Panc1 (cell line): ENCODE measurements at regions not wholly inside any gene's neighbourhood (a gene's known extent, or its start where the extent isn't known, plus 50 kb on each side); places are given as distances from the start of the nearest gene placed in this dataset.

ENCODE experiments used
- ATAC-seq: fragments of 200-7000 bp; cut with Tn5 transposase; 2 replicates; pipeline ENCODE4 v1.9.1; 2020; ENCODE audit warnings: mild to moderate bottlenecking, moderate library complexity
- BruUV-seq: library from RNA; stranded (reverse); fragments of 400-500 nt; replicated peaks from 2 replicates; lab custom pipeline; 2021; lab: Mats Ljungman, UMichigan
- CTCF ChIA-PET: fragments of 300-600 bp; sonication (Branson Sonifier 250); formaldehyde crosslinking; loops from one replicate; lab custom pipeline; 2022; ENCODE audit warnings: antibody characterized with exemption; lab: Charles Lee
- POLR2A ChIA-PET: fragments of 300-600 bp; sonication (Branson Sonifier 250); formaldehyde crosslinking; loops from one replicate; lab custom pipeline; 2022; ENCODE audit warnings: antibody characterized with exemption; lab: Charles Lee
- DNase-seq: peaks from one replicate; pipeline ENCODE4 v3.0.0-alpha.2; 2010; ENCODE audit warnings: low read depth, low spot score
- H3K27ac ChIP-seq: 2 replicates; pipeline ENCODE4 v1.5.1; 2011; ENCODE audit warnings: mild to moderate bottlenecking, low read length, inconsistent platforms
- H3K27me3 ChIP-seq: fragments of 200-500 bp; sonication (Bioruptor generic); 2 replicates; pipeline ENCODE4 v1.6.0; 2014; ENCODE audit warnings: low read length, inconsistent platforms; ENCODE audit not compliant: control insufficient read depth, insufficient read depth
- H3K36me3 ChIP-seq: fragments of 200-500 bp; sonication (Bioruptor generic); 2 replicates; pipeline ENCODE4 v1.5.1; 2014; ENCODE audit warnings: inconsistent platforms, mild to moderate bottlenecking, low read length, moderate library complexity; ENCODE audit not compliant: control insufficient read depth, insufficient read depth
- H3K4me1 ChIP-seq: 2 replicates; pipeline ENCODE4 v1.5.1; 2011; ENCODE audit warnings: inconsistent platforms, mild to moderate bottlenecking, low read length, moderate library complexity; ENCODE audit not compliant: control insufficient read depth, insufficient read depth
- H3K4me3 ChIP-seq, 2 experiments: 2 replicates each; pipeline ENCODE4 v1.5.1; 2011 to 2012; ENCODE audit warnings: low read depth in 2 of 2, low read length in 2 of 2, mild to moderate bottlenecking in 2 of 2, inconsistent platforms in 1 of 2, moderate library complexity in 1 of 2
- H3K9me3 ChIP-seq: fragments of 200-500 bp; sonication (Bioruptor generic); 2 replicates; pipeline ENCODE4 v1.5.1; 2014; ENCODE audit warnings: low read depth, mild to moderate bottlenecking, inconsistent platforms, low read length, moderate library complexity; ENCODE audit not compliant: control insufficient read depth, insufficient read depth
- CTCF ChIP-seq: fragments of 450-650 bp; IDR thresholded peaks from 2 replicates; pipeline ENCODE4 v1.5.1; 2017; ENCODE audit warnings: mild to moderate bottlenecking
- POLR2AphosphoS5 ChIP-seq: IDR thresholded peaks from 2 replicates; pipeline ENCODE4 v1.6.1; 2012; ENCODE audit warnings: mild to moderate bottlenecking, low read depth, low read length, moderate library complexity
- REST ChIP-seq, 2 experiments: IDR thresholded peaks; 2 replicates each; pipeline ENCODE4 v1.6.1; 2011 to 2012; ENCODE audit warnings: low read depth in 2 of 2, control low read depth in 1 of 2, low read length in 1 of 2, mild to moderate bottlenecking in 1 of 2, moderate library complexity in 1 of 2; ENCODE audit not compliant: insufficient read depth in 1 of 2
- SIN3A ChIP-seq: IDR thresholded peaks from 2 replicates; pipeline ENCODE4 v1.6.1; 2012; ENCODE audit warnings: low read depth, mild to moderate bottlenecking, low read length, moderate library complexity, borderline replicate concordance; ENCODE audit not compliant: insufficient read depth
- TCF7L2 ChIP-seq: IDR thresholded peaks from 2 replicates; pipeline ENCODE4 v1.6.1; 2011; ENCODE audit warnings: mild to moderate bottlenecking, low read depth, low read length, inconsistent platforms
- in situ Hi-C: cut with HindIII; loops from 2 replicates; pipeline ENCODE4 v1.10.0; 2016; ENCODE audit warnings: low sequenced_read_pairs, low pct_unique_long_range_greater_than_20kb
- intact Hi-C: fragments of 100-400 bp; cut with micrococcal nuclease; formaldehyde crosslinking; loops from one replicate; pipeline ENCODE4 v1.10.0; 2022; ENCODE audit not compliant: unreplicated experiment

GRCh38 chr12:111063295-111064026 lies 143.1 kb upstream of the MYL2 start:
- Histone ChIP-seq H3K4me1 (no peaks in the 10 kb centered on the region; the same call in 1 of the 2 replicates), H3K4me3 (no peak overlapping the region), H3K36me3 (no peaks in the 10 kb centered on the region), H3K27ac (no peak overlapping the region), H3K9me3 (no peaks in the 10 kb centered on the region), H3K27me3 (no peaks in the 10 kb centered on the region)
- BruUV-seq, result no TSS peak
- intact Hi-C loops, result no loop called here
- CTCF ChIA-PET, result no interaction called here
- POLR2A ChIA-PET, result no interaction called here
- TF ChIP-seq CTCF, result no peak
- no peak for TF ChIP-seq POLR2AphosphoS5
- TF ChIP-seq TCF7L2, result no peak
- TF ChIP-seq SIN3A, result no peak
- TF ChIP-seq REST (IDR thresholded peaks at IDR 0.05; ENCODE audit: insufficient read depth in 1 of 2, low read depth in 2 of 2, low read length in 1 of 2), result no peak
- in situ Hi-C loops, result no loop called here
- peak; percentile 61 for ATAC-seq
- no peak for DNase-seq

GRCh38 chr12:111057701-111058425 lies 137.5 kb upstream of the MYL2 start:
- Histone ChIP-seq H3K27ac (no peak overlapping the region), H3K4me1 (no peaks in the 10 kb centered on the region), H3K36me3 (no peaks in the 10 kb centered on the region), H3K27me3 (no peaks in the 10 kb centered on the region), H3K4me3 (no peak overlapping the region), H3K9me3 (no peaks in the 10 kb centered on the region)
- in situ Hi-C loops (no loop called here), intact Hi-C loops (no loop called here)
- TF ChIP-seq CTCF (no peak), POLR2AphosphoS5 (no peak), TCF7L2 (no peak), SIN3A (no peak), REST (IDR thresholded peaks at IDR 0.05; ENCODE audit: insufficient read depth in 1 of 2, low read depth in 2 of 2, low read length in 1 of 2) (no peak)
- BruUV-seq, result no TSS peak
- DNase-seq (no peak), ATAC-seq (no peak)
- CTCF ChIA-PET, result no interaction called here
- POLR2A ChIA-PET, result no interaction called here
